T47D (cell line): ENCODE measurements at regions not wholly inside any gene's neighbourhood (a gene's known extent, or its start where the extent isn't known, plus 50 kb on each side); places are given as distances from the start of the nearest gene placed in this dataset.

Experiments used
- DNase-seq, 2 experiments: peaks; one replicate each; pipeline versions ENCODE4 v3.0.0 to v3.0.0-alpha.2; 2011 to 2012; ENCODE audit warnings: low read depth in 1 of 2, low spot score in 1 of 2
- JUND ChIP-seq: IDR thresholded peaks from 2 replicates; pipeline ENCODE4 v1.6.1; 2012; ENCODE audit warnings: low read depth
- in situ Hi-C: cut with HindIII; loops from 2 replicates; pipeline ENCODE4 v1.10.0; 2016; ENCODE audit warnings: low sequenced_read_pairs, low pct_unique_long_range_greater_than_20kb

GRCh38 chr20:11716239-11716944 lies 201.3 kb upstream of the BTBD3 start:
- DNase-seq, result peak in 1 of 2 experiments; percentile 39
- in situ Hi-C loops, result no loop called here
- TF ChIP-seq JUND, result no peak

GRCh38 chr20:11716945-11717248 lies 200.8 kb upstream of the BTBD3 start:
- in situ Hi-C loops, result no loop called here
- no peak for TF ChIP-seq JUND
- DNase-seq, result no peak

GRCh38 chr20:11717562-11717961 lies 200.1 kb upstream of the BTBD3 start:
- in situ Hi-C loops, result no loop called here
- DNase-seq, result no peak
- no peak for TF ChIP-seq JUND

GRCh38 chr20:11718474-11719094 lies 199.1 kb upstream of the BTBD3 start:
- in situ Hi-C loops, result no loop called here
- no peak for DNase-seq
- no peak for TF ChIP-seq JUND

- DNase-seq, result no peak
- TF ChIP-seq JUND, result no peak
- in situ Hi-C loops, result no loop called here
Measured at GRCh38 chr20:11719153-11719552, 198.5 kb upstream of the BTBD3 start.

- DNase-seq, result no peak
- TF ChIP-seq JUND, result no peak
- in situ Hi-C loops, result no loop called here
Measured at GRCh38 chr20:11721411-11721810, 196.3 kb upstream of the BTBD3 start.

- in situ Hi-C loops, result no loop called here
- TF ChIP-seq JUND, result no peak
- no peak for DNase-seq
Measured at GRCh38 chr20:11724097-11724496, 193.6 kb upstream of the BTBD3 start.

GRCh38 chr20:11726026-11726425 lies 191.7 kb upstream of the BTBD3 start:
- DNase-seq, result no peak
- no peak for TF ChIP-seq JUND
- in situ Hi-C loops, result no loop called here

GRCh38 chr20:11727708-11728107 lies 190.0 kb upstream of the BTBD3 start:
- in situ Hi-C loops, result no loop called here
- DNase-seq, result no peak
- no peak for TF ChIP-seq JUND

- in situ Hi-C loops, result no loop called here
- TF ChIP-seq JUND, result no peak
- no peak for DNase-seq
Measured at GRCh38 chr20:11728937-11729336, 188.8 kb upstream of the BTBD3 start.

- TF ChIP-seq JUND, result no peak
- in situ Hi-C loops, result no loop called here
Measured at GRCh38 chr20:11729806-11730205, 187.9 kb upstream of the BTBD3 start.

GRCh38 chr20:11734431-11734830 lies 183.3 kb upstream of the BTBD3 start:
- in situ Hi-C loops, result no loop called here
- no peak for TF ChIP-seq JUND
- DNase-seq, result no peak

More at GRCh38 chr20:11729806-11730205, 187.9 kb upstream of the BTBD3 start:
- DNase-seq, result no peak

GRCh38 chr20:11738852-11739251 lies 178.8 kb upstream of the BTBD3 start:
- in situ Hi-C loops, result no loop called here
- no peak for DNase-seq
- TF ChIP-seq JUND, result no peak

GRCh38 chr20:11740975-11741374 lies 176.7 kb upstream of the BTBD3 start:
- in situ Hi-C loops, result no loop called here
- no peak for DNase-seq
- TF ChIP-seq JUND, result no peak
